DND-41 (cell line): ENCODE measurements at regions not wholly inside any gene's neighbourhood (a gene's known extent, or its start where the extent isn't known, plus 50 kb on each side); places are given as distances from the start of the nearest gene placed in this dataset.

ENCODE experiments used
- ATAC-seq: fragments of 200-7000 bp; cut with Tn5 transposase; 3 replicates; pipeline ENCODE4 v1.9.1; 2021; ENCODE audit warnings: low read depth; ENCODE audit not compliant: insufficient read depth
- DNase-seq: peaks from one replicate; pipeline ENCODE4 v3.0.0-alpha.2; 2020
- H2AFZ ChIP-seq: 2 replicates; pipeline ENCODE4 v1.6.0; 2012; ENCODE audit warnings: low read depth, low read length
- H3K27ac ChIP-seq: 2 replicates; pipeline ENCODE4 v1.5.1; 2012; ENCODE audit warnings: low read length, inconsistent platforms
- H3K27me3 ChIP-seq: fragments of 200-600 bp; sonication (generic); 2 replicates; pipeline ENCODE4 v1.6.0; 2012; ENCODE audit warnings: low read length, mild to moderate bottlenecking, inconsistent platforms; ENCODE audit not compliant: insufficient read depth, poor library complexity
- H3K36me3 ChIP-seq: 2 replicates; pipeline ENCODE4 v1.5.1; 2012; ENCODE audit warnings: low read length, inconsistent platforms; ENCODE audit not compliant: insufficient read depth
- H3K4me1 ChIP-seq: 2 replicates; pipeline ENCODE4 v1.5.1; 2012; ENCODE audit warnings: mild to moderate bottlenecking, low read length; ENCODE audit not compliant: insufficient read depth
- H3K4me2 ChIP-seq: 2 replicates; pipeline ENCODE4 v1.6.0; 2012; ENCODE audit warnings: mild to moderate bottlenecking, moderate library complexity, low read length, inconsistent platforms; ENCODE audit not compliant: insufficient read depth
- H3K4me3 ChIP-seq, 2 experiments: fragments of 200-600 bp in 1 of 2; shearing (Covaris generic) in 1 of 2; 2 replicates each; pipeline ENCODE4 v1.5.1; 2012 to 2016; ENCODE audit warnings: inconsistent platforms in 2 of 2, low read length in 2 of 2, mild to moderate bottlenecking in 2 of 2, low read depth in 1 of 2, moderate library complexity in 1 of 2
- H3K79me2 ChIP-seq: 2 replicates; pipeline ENCODE4 v1.6.0; 2012; ENCODE audit warnings: low read length, inconsistent platforms; ENCODE audit not compliant: insufficient read depth
- H3K9ac ChIP-seq: 2 replicates; pipeline ENCODE4 v1.6.0; 2012; ENCODE audit warnings: low read depth, mild to moderate bottlenecking, inconsistent platforms, low read length, moderate library complexity
- H3K9me3 ChIP-seq: 2 replicates; pipeline ENCODE4 v1.5.1; 2012; ENCODE audit warnings: low read length, moderate library complexity, mild to moderate bottlenecking, inconsistent platforms; ENCODE audit not compliant: insufficient read depth, severe bottlenecking
- H4K20me1 ChIP-seq: 2 replicates; pipeline ENCODE4 v1.6.0; 2012; ENCODE audit warnings: low read length; ENCODE audit not compliant: insufficient read depth
- CTCF ChIP-seq: IDR thresholded peaks from 2 replicates; pipeline ENCODE4 v1.5.1; 2012; ENCODE audit warnings: borderline replicate concordance, low read length, moderate library complexity, mild to moderate bottlenecking; ENCODE audit not compliant: poor library complexity, severe bottlenecking; ENCODE audit errors: extremely low read depth
- EZH2 ChIP-seq: IDR thresholded peaks from 3 replicates; pipeline ENCODE4 v1.6.1; 2012; ENCODE audit warnings: borderline replicate concordance, low read depth, mild to moderate bottlenecking, moderate library complexity, low read length, inconsistent platforms; ENCODE audit not compliant: severe bottlenecking

DNA sequence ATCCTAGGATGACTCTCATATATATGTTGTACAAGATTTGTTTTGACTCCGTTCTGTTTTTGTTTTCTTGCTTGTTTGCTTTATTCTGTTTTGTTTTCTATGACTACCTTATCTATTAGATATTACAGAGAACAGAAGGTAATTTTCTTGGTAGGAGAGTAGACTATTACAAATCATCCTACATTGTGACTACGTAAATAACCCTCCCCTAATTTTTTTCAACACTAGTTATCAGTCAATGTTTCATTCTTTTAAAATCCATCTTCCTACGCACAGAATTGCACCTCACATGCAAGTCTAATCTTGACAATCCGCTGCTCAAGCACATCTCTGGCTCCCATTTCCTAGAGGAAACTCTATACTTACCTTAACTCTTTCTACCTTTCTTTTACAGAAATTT lies 792.3 kb upstream of the PIK3C3 start:
- Histone ChIP-seq H3K4me2 (no peak overlapping the region), H2AFZ (no peak overlapping the region), H3K27me3 (no peaks in the 10 kb centered on the region), H3K4me3 (no peak overlapping the region), H4K20me1 (no peaks in the 10 kb centered on the region), H3K36me3 (no peaks in the 10 kb centered on the region), H3K4me1 (no peaks in the 10 kb centered on the region), H3K27ac (no peak overlapping the region), H3K9me3 (no peaks in the 10 kb centered on the region), H3K79me2 (no peaks in the 10 kb centered on the region), H3K9ac (no peak overlapping the region)
- ATAC-seq (no peak), DNase-seq (no peak)
- TF ChIP-seq CTCF, result no peak
- no peak for TF ChIP-seq EZH2

GRCh38 chr18:41162191-41162590 lies 792.8 kb upstream of the PIK3C3 start:
- TF ChIP-seq CTCF (no peak), EZH2 (no peak)
- no peak for ATAC-seq
- H3K4me3 ChIP-seq, result no peak overlapping the region
- no peaks in the 10 kb centered on the region for H3K27me3 ChIP-seq
- H3K9ac ChIP-seq, result no peak overlapping the region
- no peaks in the 10 kb centered on the region for H4K20me1 ChIP-seq
- H3K27ac ChIP-seq, result no peak overlapping the region
- no peaks in the 10 kb centered on the region for H3K9me3 ChIP-seq
- no peak overlapping the region for H2AFZ ChIP-seq
- H3K79me2 ChIP-seq, result no peaks in the 10 kb centered on the region
- no peaks in the 10 kb centered on the region for H3K36me3 ChIP-seq
- H3K4me2 ChIP-seq, result no peak overlapping the region
- no peaks in the 10 kb centered on the region for H3K4me1 ChIP-seq
- no peak for DNase-seq

GRCh38 chr18:41155910-41156851 lies 798.9 kb upstream of the PIK3C3 start:
- H2AFZ ChIP-seq, result no peak overlapping the region
- H3K27me3 ChIP-seq, result no peaks in the 10 kb centered on the region
- H3K36me3 ChIP-seq, result no peaks in the 10 kb centered on the region
- no peaks in the 10 kb centered on the region for H3K4me1 ChIP-seq
- ATAC-seq (no peak), DNase-seq (no peak)
- H3K4me3 ChIP-seq, result no peak overlapping the region
- H3K79me2 ChIP-seq, result no peaks in the 10 kb centered on the region
- no peak overlapping the region for H3K27ac ChIP-seq
- H4K20me1 ChIP-seq, result no peaks in the 10 kb centered on the region
- H3K4me2 ChIP-seq, result no peak overlapping the region
- H3K9me3 ChIP-seq, result no peaks in the 10 kb centered on the region
- H3K9ac ChIP-seq, result no peak overlapping the region
- TF ChIP-seq EZH2, result no peak
- no peak for TF ChIP-seq CTCF
